HEK293 (cell line): ENCODE measurements at regions not wholly inside any gene's neighbourhood (a gene's known extent, or its start where the extent isn't known, plus 50 kb on each side); places are given as distances from the start of the nearest gene placed in this dataset.

Source experiments
- CTCF ChIA-PET: fragments of 350-600 bp; formaldehyde crosslinking; extraction: SDS; loops from one replicate; lab custom pipeline; 2021; ENCODE audit warnings: antibody characterized with exemption; lab: Yijun Ruan, JAX
- POLR2A ChIA-PET: fragments of 300-600 bp; formaldehyde crosslinking; extraction: SDS; loops from one replicate; lab custom pipeline; 2020; ENCODE audit warnings: antibody characterized with exemption, inconsistent platforms; lab: Yijun Ruan, JAX
- H3K27ac ChIP-seq: fragments of 200-500 bp; sonication (Bioruptor generic); 2 replicates; pipeline ENCODE4 v1.5.1; 2014; ENCODE audit warnings: low read depth, low read length, control low read depth, inconsistent platforms; ENCODE audit errors: extremely low read depth
- H3K36me3 ChIP-seq, 2 experiments: fragments of 200-500 bp in 1 of 2; sonication (Bioruptor generic) in 1 of 2; 1 replicate in 1 of 2; 2 replicates in 1 of 2; pipeline ENCODE4 v1.5.1; 2014 to 2017; ENCODE audit warnings: inconsistent platforms in 2 of 2, low read length in 2 of 2; ENCODE audit not compliant: control insufficient read depth in 2 of 2, insufficient read depth in 1 of 2
- H3K4me1 ChIP-seq: fragments of 200-500 bp; sonication (Bioruptor generic); 2 replicates; pipeline ENCODE4 v1.5.1; 2014; ENCODE audit warnings: mild to moderate bottlenecking, low read length, inconsistent platforms; ENCODE audit not compliant: control insufficient read depth, insufficient read depth
- H3K4me3 ChIP-seq: 2 replicates; pipeline ENCODE4 v1.5.1; 2011; ENCODE audit warnings: low read depth, mild to moderate bottlenecking, control low read depth, low read length, moderate library complexity
- H3K9me3 ChIP-seq: fragments of 200-500 bp; sonication (Bioruptor generic); 2 replicates; pipeline ENCODE4 v1.5.1; 2014; ENCODE audit warnings: low read depth, low read length, inconsistent platforms; ENCODE audit not compliant: control insufficient read depth, insufficient read depth
- GLI4 ChIP-seq: fragments of 450-650 bp; formaldehyde crosslinking; IDR thresholded peaks from 2 replicates; pipeline ENCODE4 v1.5.1; 2016; ENCODE audit warnings: missing biosample characterization, missing genetic modification characterization
- OSR2 ChIP-seq: fragments of 450-650 bp; formaldehyde crosslinking; IDR thresholded peaks from 2 replicates; pipeline ENCODE4 v1.5.1; 2016; ENCODE audit warnings: missing biosample characterization, missing genetic modification characterization
- PRDM6 ChIP-seq: fragments of 450-650 bp; formaldehyde crosslinking; IDR thresholded peaks from 2 replicates; pipeline ENCODE4 v1.5.1; 2017; ENCODE audit warnings: missing biosample characterization, missing genetic modification characterization
- SCRT2 ChIP-seq: fragments of 450-650 bp; formaldehyde crosslinking; IDR thresholded peaks from 2 replicates; pipeline ENCODE4 v1.5.1; 2016; ENCODE audit warnings: missing biosample characterization, missing genetic modification characterization
- SP7 ChIP-seq: fragments of 450-650 bp; formaldehyde crosslinking; IDR thresholded peaks from 2 replicates; pipeline ENCODE4 v1.5.1; 2016; ENCODE audit warnings: missing biosample characterization, missing genetic modification characterization
- TCF7L2 ChIP-seq: IDR thresholded peaks from 2 replicates; pipeline ENCODE4 v1.6.1; 2011; ENCODE audit warnings: low read depth, mild to moderate bottlenecking, inconsistent platforms, low read length, moderate library complexity, borderline replicate concordance
- TRIM28 ChIP-seq: IDR thresholded peaks from 2 replicates; pipeline ENCODE4 v1.6.1; 2011; ENCODE audit warnings: low read length, control low read depth, borderline replicate concordance
- ZBTB1 ChIP-seq: fragments of 450-650 bp; formaldehyde crosslinking; IDR thresholded peaks from 2 replicates; pipeline ENCODE4 v1.5.1; 2016; ENCODE audit warnings: missing biosample characterization, missing genetic modification characterization
- ZEB2 ChIP-seq: fragments of 450-650 bp; formaldehyde crosslinking; IDR thresholded peaks from 2 replicates; pipeline ENCODE4 v1.5.1; 2016; ENCODE audit warnings: missing biosample characterization, missing genetic modification characterization
- ZFP3 ChIP-seq: fragments of 450-650 bp; formaldehyde crosslinking; IDR thresholded peaks from 2 replicates; pipeline ENCODE4 v1.5.1; 2016; ENCODE audit warnings: low read depth, missing biosample characterization, missing genetic modification characterization
- ZNF10 ChIP-seq: fragments of 450-650 bp; formaldehyde crosslinking; IDR thresholded peaks from 2 replicates; pipeline ENCODE4 v1.5.1; 2017; ENCODE audit warnings: missing biosample characterization, missing genetic modification characterization
- ZNF140 ChIP-seq: fragments of 450-650 bp; formaldehyde crosslinking; IDR thresholded peaks from 2 replicates; pipeline ENCODE4 v1.5.1; 2016; ENCODE audit warnings: missing biosample characterization, missing genetic modification characterization
- ZNF155 ChIP-seq: fragments of 450-650 bp; formaldehyde crosslinking; IDR thresholded peaks from 2 replicates; pipeline ENCODE4 v1.5.1; 2016; ENCODE audit warnings: missing biosample characterization, missing genetic modification characterization
- ZNF16 ChIP-seq: fragments of 450-650 bp; formaldehyde crosslinking; IDR thresholded peaks from 2 replicates; pipeline ENCODE4 v1.5.1; 2016; ENCODE audit warnings: low read depth, missing biosample characterization, missing genetic modification characterization
- ZNF311 ChIP-seq: fragments of 450-650 bp; formaldehyde crosslinking; IDR thresholded peaks from 2 replicates; pipeline ENCODE4 v1.5.1; 2017; ENCODE audit warnings: missing biosample characterization, missing genetic modification characterization, borderline replicate concordance
- ZNF335 ChIP-seq: fragments of 450-650 bp; formaldehyde crosslinking; conservative IDR thresholded peaks from 2 replicates; pipeline ENCODE4 v1.5.1; 2016; ENCODE audit warnings: missing biosample characterization, missing genetic modification characterization
- ZNF366 ChIP-seq: fragments of 450-650 bp; formaldehyde crosslinking; conservative IDR thresholded peaks from 2 replicates; pipeline ENCODE4 v1.5.1; 2016; ENCODE audit warnings: missing biosample characterization, missing genetic modification characterization
- ZNF530 ChIP-seq: fragments of 450-650 bp; formaldehyde crosslinking; IDR thresholded peaks from 2 replicates; pipeline ENCODE4 v1.5.1; 2016; ENCODE audit warnings: low read depth, missing biosample characterization, missing genetic modification characterization
- ZNF660 ChIP-seq: fragments of 450-650 bp; IDR thresholded peaks from 2 replicates; pipeline ENCODE4 v1.5.1; 2018; ENCODE audit warnings: missing biosample characterization, mild to moderate bottlenecking, missing genetic modification characterization
- ZNF837 ChIP-seq: fragments of 450-650 bp; formaldehyde crosslinking; IDR thresholded peaks from 2 replicates; pipeline ENCODE4 v1.5.1; 2016; ENCODE audit warnings: missing biosample characterization, missing genetic modification characterization
- ZSCAN16 ChIP-seq: fragments of 450-650 bp; formaldehyde crosslinking; IDR thresholded peaks from 2 replicates; pipeline ENCODE4 v1.5.1; 2016; ENCODE audit warnings: missing biosample characterization, missing genetic modification characterization
- TF ChIP-seq, protein P1 (sequence below): fragments of 450-650 bp; formaldehyde crosslinking; IDR thresholded peaks from 2 replicates; pipeline ENCODE4 v1.5.1; 2016; ENCODE audit warnings: missing biosample characterization, missing genetic modification characterization
- TF ChIP-seq, protein P2 (sequence below): fragments of 450-650 bp; formaldehyde crosslinking; IDR thresholded peaks from 2 replicates; pipeline ENCODE4 v1.5.1; 2016; ENCODE audit warnings: missing biosample characterization, missing genetic modification characterization
- TF ChIP-seq, protein P3 (sequence below): fragments of 450-650 bp; formaldehyde crosslinking; IDR thresholded peaks from 2 replicates; pipeline ENCODE4 v1.5.1; 2016; ENCODE audit warnings: missing biosample characterization, missing genetic modification characterization, low read depth
- TF ChIP-seq, protein P4 (sequence below): fragments of 450-650 bp; formaldehyde crosslinking; IDR thresholded peaks from 2 replicates; pipeline ENCODE4 v1.5.1; 2017; ENCODE audit warnings: missing biosample characterization, missing genetic modification characterization
- TF ChIP-seq, protein P5 (sequence below): fragments of 450-650 bp; formaldehyde crosslinking; IDR thresholded peaks from 2 replicates; pipeline ENCODE4 v1.5.1; 2017; ENCODE audit warnings: missing biosample characterization, missing genetic modification characterization
- TF ChIP-seq, protein P6 (sequence below): fragments of 450-650 bp; formaldehyde crosslinking; IDR thresholded peaks from 2 replicates; pipeline ENCODE4 v1.5.1; 2016; ENCODE audit warnings: missing biosample characterization, missing genetic modification characterization

DNA sequence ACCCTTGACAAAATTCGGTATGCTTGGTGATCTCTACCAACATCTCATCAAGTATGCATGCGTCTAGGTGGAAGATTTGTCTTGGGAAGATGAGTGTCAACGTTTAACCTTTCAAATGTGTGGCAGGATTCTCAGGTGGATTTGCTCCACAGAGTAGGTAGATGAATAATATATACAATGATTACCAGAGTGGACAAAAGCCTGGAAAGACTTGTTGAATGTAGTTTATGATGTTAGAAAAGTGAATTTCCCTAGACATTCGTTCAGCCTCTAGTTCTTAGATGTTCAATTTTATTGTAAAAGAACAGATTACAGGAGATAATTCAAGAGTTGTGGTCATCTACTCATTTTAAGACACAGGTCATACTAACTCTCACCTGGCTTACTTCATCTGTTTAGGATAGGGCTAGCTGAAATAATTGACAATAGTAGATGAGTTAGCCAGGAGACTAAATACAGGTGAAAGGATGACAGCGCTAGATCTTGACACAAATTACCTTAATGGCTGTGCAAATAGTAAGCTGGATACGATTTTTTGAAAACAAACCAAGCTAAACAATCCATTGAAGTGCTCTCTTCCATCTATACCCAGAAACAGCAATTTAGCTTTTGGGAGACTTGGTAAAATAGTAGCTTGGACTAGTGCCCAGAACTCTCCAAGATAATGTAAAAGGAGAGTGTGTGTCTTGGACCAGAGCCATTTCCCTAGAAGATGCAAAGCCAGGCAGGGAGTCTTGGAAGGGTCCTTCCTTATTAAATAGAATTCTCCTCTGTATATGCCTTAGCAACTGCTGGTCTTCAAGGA, 168.0 kb downstream of the DACT1 start:
- H3K36me3 ChIP-seq = no peaks in the 10 kb centered on the region
- peak overlapping the region; percentile 78 for H3K27ac ChIP-seq
- no peak overlapping the region for H3K4me3 ChIP-seq
- H3K9me3 ChIP-seq = no peaks in the 10 kb centered on the region
- ChIA-PET POLR2A (interaction anchor here (0.6 to 2.4 kb wide), 6 partner anchors 11 to 236 kb away, joined by 3 to 11 read pairs (median 4); no protein-coding TSS in a partner anchor), CTCF (interaction anchor here (0.8 to 1.0 kb wide), 5 partner anchors 24 to 62 kb away, joined by 3 to 7 read pairs (median 3); no protein-coding TSS in a partner anchor)
- peaks cover 37% of the 10 kb centered on the region for H3K4me1 ChIP-seq
- TF ChIP-seq ZNF366 (peak; percentile 64; the same call in 1 of the 2 replicates), OSR2 (peak; percentile 93), ZNF140 (tag by site-specific recombination) (no peak), ZNF16 (no peak), ZNF155 (tag by site-specific recombination) (no peak), ZSCAN16 (tag by site-specific recombination) (0 out of 2 replicates have a peak, but pooled peaks have one; percentile 20), ZFP3 (tag by site-specific recombination) (no peak), TRIM28 (no peak; the same call in 1 of the 2 replicates), ZNF837 (tag by site-specific recombination) (no peak), GLI4 (tag by site-specific recombination) (no peak), ZBTB1 (tag by site-specific recombination) (no peak), ZNF335 (0 out of 2 replicates have a peak, but pooled peaks have one; percentile 18), SCRT2 (peak; percentile 79), PRDM6 (tag by site-specific recombination) (peak; percentile 96), SP7 (tag by site-specific recombination) (peak; percentile 60), ZNF530 (tag by site-specific recombination) (no peak), ZNF660 (tag by site-specific recombination) (0 out of 2 replicates have a peak, but pooled peaks have one; percentile 54), ZNF311 (no peak), ZNF10 (peak; percentile 75), ZEB2 (tag by site-specific recombination) (peak; percentile 73), TCF7L2 (peak; percentile 52; the same call in 1 of the 2 replicates)
- TF ChIP-seq, protein P1, sequence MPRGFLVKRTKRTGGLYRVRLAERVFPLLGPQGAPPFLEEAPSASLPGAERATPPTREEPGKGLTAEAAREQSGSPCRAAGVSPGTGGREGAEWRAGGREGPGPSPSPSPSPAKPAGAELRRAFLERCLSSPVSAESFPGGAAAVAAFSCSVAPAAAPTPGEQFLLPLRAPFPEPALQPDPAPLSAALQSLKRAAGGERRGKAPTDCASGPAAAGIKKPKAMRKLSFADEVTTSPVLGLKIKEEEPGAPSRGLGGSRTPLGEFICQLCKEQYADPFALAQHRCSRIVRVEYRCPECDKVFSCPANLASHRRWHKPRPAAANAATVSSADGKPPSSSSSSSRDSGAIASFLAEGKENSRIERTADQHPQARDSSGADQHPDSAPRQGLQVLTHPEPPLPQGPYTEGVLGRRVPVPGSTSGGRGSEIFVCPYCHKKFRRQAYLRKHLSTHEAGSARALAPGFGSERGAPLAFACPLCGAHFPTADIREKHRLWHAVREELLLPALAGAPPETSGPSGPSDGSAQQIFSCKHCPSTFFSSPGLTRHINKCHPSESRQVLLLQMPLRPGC (tag by site-specific recombination) = peak; percentile 21; the same call in 1 of the 2 replicates
- TF ChIP-seq, protein P2, sequence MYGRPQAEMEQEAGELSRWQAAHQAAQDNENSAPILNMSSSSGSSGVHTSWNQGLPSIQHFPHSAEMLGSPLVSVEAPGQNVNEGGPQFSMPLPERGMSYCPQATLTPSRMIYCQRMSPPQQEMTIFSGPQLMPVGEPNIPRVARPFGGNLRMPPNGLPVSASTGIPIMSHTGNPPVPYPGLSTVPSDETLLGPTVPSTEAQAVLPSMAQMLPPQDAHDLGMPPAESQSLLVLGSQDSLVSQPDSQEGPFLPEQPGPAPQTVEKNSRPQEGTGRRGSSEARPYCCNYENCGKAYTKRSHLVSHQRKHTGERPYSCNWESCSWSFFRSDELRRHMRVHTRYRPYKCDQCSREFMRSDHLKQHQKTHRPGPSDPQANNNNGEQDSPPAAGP (tag by site-specific recombination) = no peak
- TF ChIP-seq, protein P3, sequence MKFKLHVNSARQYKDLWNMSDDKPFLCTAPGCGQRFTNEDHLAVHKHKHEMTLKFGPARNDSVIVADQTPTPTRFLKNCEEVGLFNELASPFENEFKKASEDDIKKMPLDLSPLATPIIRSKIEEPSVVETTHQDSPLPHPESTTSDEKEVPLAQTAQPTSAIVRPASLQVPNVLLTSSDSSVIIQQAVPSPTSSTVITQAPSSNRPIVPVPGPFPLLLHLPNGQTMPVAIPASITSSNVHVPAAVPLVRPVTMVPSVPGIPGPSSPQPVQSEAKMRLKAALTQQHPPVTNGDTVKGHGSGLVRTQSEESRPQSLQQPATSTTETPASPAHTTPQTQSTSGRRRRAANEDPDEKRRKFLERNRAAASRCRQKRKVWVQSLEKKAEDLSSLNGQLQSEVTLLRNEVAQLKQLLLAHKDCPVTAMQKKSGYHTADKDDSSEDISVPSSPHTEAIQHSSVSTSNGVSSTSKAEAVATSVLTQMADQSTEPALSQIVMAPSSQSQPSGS (tag by site-specific recombination) = 0 out of 2 replicates have a peak, but pooled peaks have one; percentile 9
- TF ChIP-seq, protein P4, sequence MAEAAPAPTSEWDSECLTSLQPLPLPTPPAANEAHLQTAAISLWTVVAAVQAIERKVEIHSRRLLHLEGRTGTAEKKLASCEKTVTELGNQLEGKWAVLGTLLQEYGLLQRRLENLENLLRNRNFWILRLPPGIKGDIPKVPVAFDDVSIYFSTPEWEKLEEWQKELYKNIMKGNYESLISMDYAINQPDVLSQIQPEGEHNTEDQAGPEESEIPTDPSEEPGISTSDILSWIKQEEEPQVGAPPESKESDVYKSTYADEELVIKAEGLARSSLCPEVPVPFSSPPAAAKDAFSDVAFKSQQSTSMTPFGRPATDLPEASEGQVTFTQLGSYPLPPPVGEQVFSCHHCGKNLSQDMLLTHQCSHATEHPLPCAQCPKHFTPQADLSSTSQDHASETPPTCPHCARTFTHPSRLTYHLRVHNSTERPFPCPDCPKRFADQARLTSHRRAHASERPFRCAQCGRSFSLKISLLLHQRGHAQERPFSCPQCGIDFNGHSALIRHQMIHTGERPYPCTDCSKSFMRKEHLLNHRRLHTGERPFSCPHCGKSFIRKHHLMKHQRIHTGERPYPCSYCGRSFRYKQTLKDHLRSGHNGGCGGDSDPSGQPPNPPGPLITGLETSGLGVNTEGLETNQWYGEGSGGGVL = peak; percentile 26; the same call in 1 of the 2 replicates
- TF ChIP-seq, protein P5, sequence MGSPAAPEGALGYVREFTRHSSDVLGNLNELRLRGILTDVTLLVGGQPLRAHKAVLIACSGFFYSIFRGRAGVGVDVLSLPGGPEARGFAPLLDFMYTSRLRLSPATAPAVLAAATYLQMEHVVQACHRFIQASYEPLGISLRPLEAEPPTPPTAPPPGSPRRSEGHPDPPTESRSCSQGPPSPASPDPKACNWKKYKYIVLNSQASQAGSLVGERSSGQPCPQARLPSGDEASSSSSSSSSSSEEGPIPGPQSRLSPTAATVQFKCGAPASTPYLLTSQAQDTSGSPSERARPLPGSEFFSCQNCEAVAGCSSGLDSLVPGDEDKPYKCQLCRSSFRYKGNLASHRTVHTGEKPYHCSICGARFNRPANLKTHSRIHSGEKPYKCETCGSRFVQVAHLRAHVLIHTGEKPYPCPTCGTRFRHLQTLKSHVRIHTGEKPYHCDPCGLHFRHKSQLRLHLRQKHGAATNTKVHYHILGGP (tag by site-specific recombination) = peak; percentile 91
- TF ChIP-seq, protein P6, sequence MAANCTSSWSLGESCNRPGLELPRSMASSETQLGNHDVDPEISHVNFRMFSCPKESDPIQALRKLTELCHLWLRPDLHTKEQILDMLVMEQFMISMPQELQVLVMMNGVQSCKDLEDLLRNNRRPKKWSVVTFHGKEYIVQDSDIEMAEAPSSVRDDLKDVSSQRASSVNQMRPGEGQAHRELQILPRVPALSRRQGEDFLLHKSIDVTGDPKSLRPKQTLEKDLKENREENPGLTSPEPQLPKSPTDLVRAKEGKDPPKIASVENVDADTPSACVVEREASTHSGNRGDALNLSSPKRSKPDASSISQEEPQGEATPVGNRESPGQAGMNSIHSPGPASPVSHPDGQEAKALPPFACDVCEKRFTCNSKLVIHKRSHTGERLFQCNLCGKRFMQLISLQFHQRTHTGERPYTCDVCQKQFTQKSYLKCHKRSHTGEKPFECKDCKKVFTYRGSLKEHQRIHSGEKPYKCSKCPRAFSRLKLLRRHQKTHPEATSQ (tag by site-specific recombination) = no peak
